K562 (cell line): ENCODE measurements at regions not wholly inside any gene's neighbourhood (a gene's known extent, or its start where the extent isn't known, plus 50 kb on each side); places are given as distances from the start of the nearest gene placed in this dataset.

Experiments
- ATAC-seq: fragments of 200-7000 bp; cut with Tn5 transposase; 3 replicates; pipeline ENCODE4 v1.9.1; 2020; ENCODE audit warnings: moderate library complexity
- BruUV-seq: library from RNA; stranded (reverse); fragments of 400-500 nt; replicated peaks from 2 replicates; lab custom pipeline; 2021; lab: Mats Ljungman, UMichigan
- CTCF ChIA-PET: fragments of 300-600 bp; formaldehyde crosslinking; extraction: SDS; loops from one replicate; lab custom pipeline; 2021; ENCODE audit warnings: low intra/inter-chr PET ratio; lab: Yijun Ruan, JAX
- POLR2A ChIA-PET: fragments of 300-600, 350-650 bp; sonication (Branson Sonifier 250); formaldehyde crosslinking; extraction: SDS; loops from one replicate; lab custom pipeline; 2021; ENCODE audit warnings: antibody characterized with exemption, inconsistent platforms; lab: Yijun Ruan, JAX
- DNase-seq, 4 experiments: peaks; one replicate each; pipeline versions ENCODE4 v3.0.0 to v3.0.0-alpha.2; 2011 to 2018; ENCODE audit warnings: low spot score in 3 of 4, mixed read lengths in 3 of 4; ENCODE audit errors: extremely low read depth in 1 of 4
- FAIRE-seq: peaks from 2 replicates; lab custom pipeline; 2011; peaks lifted over from hg19 to GRCh38; lab: Jason Lieb, UNC
- H2AFZ ChIP-seq: 2 replicates; pipeline ENCODE4 v1.6.0; 2011; ENCODE audit warnings: low read depth, low read length, control low read depth, inconsistent platforms
- H3K27ac ChIP-seq: fragments of 200-600 bp; 3 replicates; pipeline ENCODE4 v1.8.0; 2011; ENCODE audit warnings: low read depth, mild to moderate bottlenecking, control low read depth, inconsistent platforms, low read length, moderate library complexity, mixed read lengths; ENCODE audit errors: extremely low read depth
- H3K27me3 ChIP-seq, 2 experiments: fragments of 300-600 bp in 1 of 2; 2 replicates in 1 of 2; 3 replicates in 1 of 2; pipeline versions ENCODE4 v1.6.0 to v1.8.0; 2011; ENCODE audit warnings: inconsistent platforms in 2 of 2, low read length in 2 of 2, mild to moderate bottlenecking in 1 of 2, mixed read lengths in 1 of 2, moderate library complexity in 1 of 2; ENCODE audit not compliant: control insufficient read depth in 2 of 2, insufficient read depth in 2 of 2
- H3K36me3 ChIP-seq: fragments of 300-600 bp; 3 replicates; pipeline ENCODE4 v1.8.0; 2011; ENCODE audit warnings: mild to moderate bottlenecking, low read length, inconsistent platforms; ENCODE audit not compliant: control insufficient read depth, insufficient read depth
- H3K4me1 ChIP-seq, 2 experiments: fragments of 200-600 bp in 1 of 2; replicated peaks in 1 of 2; 2 replicates in 1 of 2; 3 replicates in 1 of 2; pipeline versions ENCODE4 v1.5.1 to v1.8.0; 2011; ENCODE audit warnings: inconsistent platforms in 2 of 2, low read length in 2 of 2, mild to moderate bottlenecking in 1 of 2, mixed read lengths in 1 of 2, moderate library complexity in 1 of 2; ENCODE audit not compliant: control insufficient read depth in 2 of 2, insufficient read depth in 2 of 2
- H3K4me2 ChIP-seq: 2 replicates; pipeline ENCODE4 v1.6.1; 2011; ENCODE audit warnings: low read length, control low read depth, inconsistent platforms, mixed read lengths; ENCODE audit not compliant: insufficient read depth
- H3K4me3 ChIP-seq: fragments of 200-600 bp; sonication (generic), shearing (Covaris generic); 2 replicates; pipeline ENCODE4 v1.5.1; 2016; ENCODE audit warnings: control low read depth, inconsistent platforms
- H3K79me2 ChIP-seq: fragments of 200-600 bp; 3 replicates; pipeline ENCODE4 v1.8.0; 2011; ENCODE audit warnings: low read length, inconsistent platforms; ENCODE audit not compliant: control insufficient read depth, insufficient read depth
- H3K9ac ChIP-seq, 2 experiments: 2 replicates each; pipeline versions ENCODE4 v1.6.0 to v1.6.1; 2011; ENCODE audit warnings: low read depth in 2 of 2, low read length in 2 of 2, control low read depth in 1 of 2, inconsistent platforms in 1 of 2, mild to moderate bottlenecking in 1 of 2, mixed read lengths in 1 of 2; ENCODE audit not compliant: insufficient read depth in 1 of 2
- H3K9me1 ChIP-seq: one replicate; pipeline ENCODE4 v1.6.0; 2011; ENCODE audit warnings: inconsistent platforms, mild to moderate bottlenecking, low read length, moderate library complexity; ENCODE audit not compliant: control insufficient read depth, insufficient read depth
- H3K9me3 ChIP-seq: replicated peaks from 2 replicates; pipeline ENCODE4 v1.5.1; 2011; ENCODE audit warnings: low read depth, low read length, inconsistent platforms; ENCODE audit not compliant: control insufficient read depth, insufficient read depth
- H4K20me1 ChIP-seq: replicated peaks from 2 replicates; pipeline ENCODE4 v1.6.1; 2011; ENCODE audit warnings: low read length, inconsistent platforms, mixed read lengths; ENCODE audit not compliant: control insufficient read depth, insufficient read depth
- NEUROD1 ChIP-seq: fragments of 150-350 bp; IDR thresholded peaks from 2 replicates; pipeline ENCODE4 v1.6.1; 2014; ENCODE audit warnings: borderline replicate concordance, low read length, low read depth; ENCODE audit not compliant: partially characterized antibody
- RBM34 ChIP-seq: fragments of 200-400 bp; formaldehyde crosslinking; IDR thresholded peaks from 2 replicates; pipeline ENCODE4 v1.6.1; 2018; ENCODE audit warnings: low read length, borderline replicate concordance; ENCODE audit not compliant: insufficient read depth
- RUNX1 ChIP-seq: sonication (generic); IDR thresholded peaks from 2 replicates; pipeline ENCODE4 v1.6.1; 2016; ENCODE audit warnings: antibody characterized with exemption, low read depth
- TEAD2 ChIP-seq: fragments of 450-650 bp; IDR thresholded peaks from 2 replicates; pipeline ENCODE4 v1.6.1; 2016; ENCODE audit warnings: missing genetic modification characterization, control low read depth, missing compliant biosample characterization
- YBX1 ChIP-seq: fragments of 450-650 bp; IDR thresholded peaks from 2 replicates; pipeline ENCODE4 v1.7.1; 2016; ENCODE audit warnings: mild to moderate bottlenecking
- ZNF316 ChIP-seq: fragments of 450-650 bp; IDR thresholded peaks from 2 replicates; pipeline ENCODE4 v1.6.1; 2016
- WGBS: fragments of 100-300 bp; shearing (Covaris generic); methylation state at CpG from one replicate; pipeline ENCODE4 v1.1.6; 2016; ENCODE audit warnings: low coverage, mixed read lengths; ENCODE audit not compliant: insufficient coverage; ENCODE audit errors: missing lambda C conversion rate; 5-methylcytosine and 5-hydroxymethylcytosine counted together
- in situ Hi-C: fragments of 300-500 bp; cut with MboI; formaldehyde crosslinking; loops from 4 replicates; pipeline ENCODE4 v1.15.0; 2018; ENCODE audit warnings: inconsistent platforms, mixed read lengths
- intact Hi-C: fragments of 100-400 bp; cut with micrococcal nuclease; formaldehyde crosslinking; loops from 2 replicates; pipeline ENCODE4 v1.14.2; 2022
- TF ChIP-seq, protein P1 (sequence below): sonication (generic); formaldehyde crosslinking; IDR thresholded peaks from 2 replicates; pipeline ENCODE4 v1.8.0; 2022; ENCODE audit warnings: mild to moderate bottlenecking, missing genetic modification reagents

DNA sequence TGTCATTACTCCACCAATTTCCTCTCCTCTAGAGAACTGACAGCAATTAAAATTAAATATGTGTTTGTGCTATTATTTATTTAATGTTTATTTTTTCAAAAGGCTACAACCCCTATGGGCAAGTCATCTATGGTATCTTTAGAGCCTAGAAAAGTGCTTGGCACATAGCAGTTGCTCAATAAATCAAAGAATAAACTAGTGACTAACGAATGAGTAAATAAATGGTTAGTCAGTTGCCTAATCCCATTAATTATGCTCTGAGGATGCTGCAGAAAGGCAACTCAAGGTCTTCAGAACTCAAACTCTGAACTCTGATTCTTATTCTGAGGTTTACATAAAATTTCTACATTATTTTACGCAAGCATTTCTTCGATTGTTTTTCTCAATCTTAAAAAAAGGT is 193.0 kb upstream of the TSHZ2 start:
- WGBS, result 0% methylated on average over 3 of the region's 3 CpGs
- DNase-seq (no peak), ATAC-seq (no peak), FAIRE-seq (no peak)
- Histone ChIP-seq H3K9ac (no peak overlapping the region), H3K9me1 (no peaks in the 10 kb centered on the region), H3K4me3 (no peak overlapping the region), H3K4me2 (no peak overlapping the region), H3K36me3 (no peaks in the 10 kb centered on the region), H2AFZ (no peak overlapping the region), H4K20me1 (no peaks in the 10 kb centered on the region), H3K9me3 (no peaks in the 10 kb centered on the region), H3K27me3 (no peaks in the 10 kb centered on the region), H3K79me2 (no peaks in the 10 kb centered on the region), H3K27ac (no peak overlapping the region), H3K4me1 (no peaks in the 10 kb centered on the region)
- POLR2A ChIA-PET, result no interaction called here
- CTCF ChIA-PET, result no interaction called here
- no TSS peak for BruUV-seq
- in situ Hi-C loops, result no loop called here
- TF ChIP-seq RUNX1 (no peak), RBM34 (no peak), YBX1 (no peak), TEAD2 (tag) (no peak), ZNF316 (no peak), NEUROD1 (no peak)
- TF ChIP-seq, protein P1, sequence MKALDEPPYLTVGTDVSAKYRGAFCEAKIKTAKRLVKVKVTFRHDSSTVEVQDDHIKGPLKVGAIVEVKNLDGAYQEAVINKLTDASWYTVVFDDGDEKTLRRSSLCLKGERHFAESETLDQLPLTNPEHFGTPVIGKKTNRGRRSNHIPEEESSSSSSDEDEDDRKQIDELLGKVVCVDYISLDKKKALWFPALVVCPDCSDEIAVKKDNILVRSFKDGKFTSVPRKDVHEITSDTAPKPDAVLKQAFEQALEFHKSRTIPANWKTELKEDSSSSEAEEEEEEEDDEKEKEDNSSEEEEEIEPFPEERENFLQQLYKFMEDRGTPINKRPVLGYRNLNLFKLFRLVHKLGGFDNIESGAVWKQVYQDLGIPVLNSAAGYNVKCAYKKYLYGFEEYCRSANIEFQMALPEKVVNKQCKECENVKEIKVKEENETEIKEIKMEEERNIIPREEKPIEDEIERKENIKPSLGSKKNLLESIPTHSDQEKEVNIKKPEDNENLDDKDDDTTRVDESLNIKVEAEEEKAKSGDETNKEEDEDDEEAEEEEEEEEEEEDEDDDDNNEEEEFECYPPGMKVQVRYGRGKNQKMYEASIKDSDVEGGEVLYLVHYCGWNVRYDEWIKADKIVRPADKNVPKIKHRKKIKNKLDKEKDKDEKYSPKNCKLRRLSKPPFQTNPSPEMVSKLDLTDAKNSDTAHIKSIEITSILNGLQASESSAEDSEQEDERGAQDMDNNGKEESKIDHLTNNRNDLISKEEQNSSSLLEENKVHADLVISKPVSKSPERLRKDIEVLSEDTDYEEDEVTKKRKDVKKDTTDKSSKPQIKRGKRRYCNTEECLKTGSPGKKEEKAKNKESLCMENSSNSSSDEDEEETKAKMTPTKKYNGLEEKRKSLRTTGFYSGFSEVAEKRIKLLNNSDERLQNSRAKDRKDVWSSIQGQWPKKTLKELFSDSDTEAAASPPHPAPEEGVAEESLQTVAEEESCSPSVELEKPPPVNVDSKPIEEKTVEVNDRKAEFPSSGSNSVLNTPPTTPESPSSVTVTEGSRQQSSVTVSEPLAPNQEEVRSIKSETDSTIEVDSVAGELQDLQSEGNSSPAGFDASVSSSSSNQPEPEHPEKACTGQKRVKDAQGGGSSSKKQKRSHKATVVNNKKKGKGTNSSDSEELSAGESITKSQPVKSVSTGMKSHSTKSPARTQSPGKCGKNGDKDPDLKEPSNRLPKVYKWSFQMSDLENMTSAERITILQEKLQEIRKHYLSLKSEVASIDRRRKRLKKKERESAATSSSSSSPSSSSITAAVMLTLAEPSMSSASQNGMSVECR, result no peak
- intact Hi-C loops, result no loop called here
